WTC11 (cell line): ENCODE measurements at regions not wholly inside any gene's neighbourhood (a gene's known extent, or its start where the extent isn't known, plus 50 kb on each side); places are given as distances from the start of the nearest gene placed in this dataset.
A peak's percentile ranks its signal among the peaks of the same experiment; 100 is the strongest.

ENCODE experiments used
- ATAC-seq: fragments of 200-7000 bp; cut with Tn5 transposase; 2 replicates; pipeline ENCODE4 v1.10.0; 2021; ENCODE audit warnings: mild to moderate bottlenecking, moderate library complexity
- CTCF ChIA-PET: fragments of 300-600 bp; sonication (Branson Sonifier 250); formaldehyde crosslinking; loops from one replicate; lab custom pipeline; 2021; ENCODE audit warnings: antibody characterized with exemption; lab: Charles Lee
- POLR2A ChIA-PET: fragments of 350-600 bp; sonication (Branson Sonifier 250); formaldehyde crosslinking; loops from one replicate; lab custom pipeline; 2021; ENCODE audit warnings: antibody characterized with exemption; lab: Charles Lee
- DNase-seq: peaks from one replicate; pipeline ENCODE4 v3.0.0; 2021; ENCODE audit warnings: low spot score
- H3K27ac Mint-ChIP-seq: 2 replicates; pipeline ENCODE4 v1.8.0; 2021; ENCODE audit warnings: mixed read lengths
- H3K27me3 Mint-ChIP-seq: 2 replicates; pipeline ENCODE4 v1.8.0; 2021; ENCODE audit warnings: low read depth, mild to moderate bottlenecking, moderate library complexity, mixed read lengths
- H3K36me3 Mint-ChIP-seq: 2 replicates; pipeline ENCODE4 v1.8.0; 2021; ENCODE audit warnings: mixed read lengths
- H3K4me1 Mint-ChIP-seq: 2 replicates; pipeline ENCODE4 v1.8.0; 2022; ENCODE audit warnings: mixed read lengths
- H3K4me3 Mint-ChIP-seq: 2 replicates; pipeline ENCODE4 v1.8.0; 2021; ENCODE audit warnings: mild to moderate bottlenecking, moderate library complexity, mixed read lengths
- H3K9me3 Mint-ChIP-seq: 2 replicates; pipeline ENCODE4 v1.8.0; 2021; ENCODE audit warnings: mixed read lengths
- E2F1 ChIP-seq: sonication (generic); formaldehyde crosslinking; IDR thresholded peaks from 2 replicates; pipeline ENCODE4 v1.8.0; 2022; ENCODE audit warnings: mild to moderate bottlenecking, missing genetic modification reagents
- EMX1 ChIP-seq: fragments of 250-450 bp; sonication (Bioruptor Pico); IDR thresholded peaks from 2 replicates; pipeline ENCODE4 v1.8.0; 2021; ENCODE audit warnings: mild to moderate bottlenecking
- GABPB1 ChIP-seq: sonication (generic); formaldehyde crosslinking; IDR thresholded peaks from 2 replicates; pipeline ENCODE4 v1.8.1; 2023; ENCODE audit warnings: mild to moderate bottlenecking, missing genetic modification reagents
- IRF2 ChIP-seq: sonication (generic); formaldehyde crosslinking; IDR thresholded peaks from 2 replicates; pipeline ENCODE4 v1.8.0; 2022; ENCODE audit warnings: low read depth, missing genetic modification reagents, borderline replicate concordance
- JUN ChIP-seq: sonication (generic); formaldehyde crosslinking; IDR thresholded peaks from 2 replicates; pipeline ENCODE4 v1.8.0; 2023; ENCODE audit warnings: mild to moderate bottlenecking, missing genetic modification reagents
- KAT7 ChIP-seq: sonication (generic); formaldehyde crosslinking; IDR thresholded peaks from 2 replicates; pipeline ENCODE4 v1.8.1; 2023; ENCODE audit warnings: missing genetic modification reagents, mild to moderate bottlenecking, borderline replicate concordance
- NFE2L1 ChIP-seq: sonication (generic); formaldehyde crosslinking; IDR thresholded peaks from 2 replicates; pipeline ENCODE4 v1.8.1; 2023; ENCODE audit warnings: missing genetic modification reagents
- SP1 ChIP-seq: sonication (generic); formaldehyde crosslinking; conservative IDR thresholded peaks from 2 replicates; pipeline ENCODE4 v1.8.1; 2022; ENCODE audit warnings: missing genetic modification reagents
- ZNF423 ChIP-seq: fragments of 250-450 bp; sonication (Bioruptor Pico); IDR thresholded peaks from 2 replicates; pipeline ENCODE4 v2.1.2; 2022; ENCODE audit warnings: mild to moderate bottlenecking, moderate library complexity
- TF ChIP-seq, protein P1 (sequence below): sonication (generic); formaldehyde crosslinking; IDR thresholded peaks from 2 replicates; pipeline ENCODE4 v1.8.0; 2022; ENCODE audit warnings: missing genetic modification reagents
- TF ChIP-seq, protein P2 (sequence below): sonication (generic); formaldehyde crosslinking; IDR thresholded peaks from 2 replicates; pipeline ENCODE4 v1.8.0; 2022; ENCODE audit warnings: mild to moderate bottlenecking, missing genetic modification reagents
- TF ChIP-seq, protein P3 (sequence below): fragments of 250-450 bp; sonication (Bioruptor Pico); IDR thresholded peaks from 2 replicates; pipeline ENCODE4 v1.9.0; 2021; ENCODE audit warnings: mild to moderate bottlenecking, borderline replicate concordance

GRCh38 chr13:51518827-51519226 is 65.4 kb upstream of the WDFY2 start:
- ChIA-PET POLR2A (no interaction called here), CTCF (no interaction called here)
- no peak overlapping the region for H3K4me3 Mint-ChIP-seq
- TF ChIP-seq ZNF423 (CRISPR knock-in tag) (no peak), KAT7 (CRISPR knock-in tag) (no peak), SP1 (CRISPR knock-in tag) (no peak), JUN (CRISPR knock-in tag) (no peak), E2F1 (no peak), EMX1 (CRISPR knock-in tag) (no peak), IRF2 (CRISPR knock-in tag) (no peak)
- TF ChIP-seq, protein P1, sequence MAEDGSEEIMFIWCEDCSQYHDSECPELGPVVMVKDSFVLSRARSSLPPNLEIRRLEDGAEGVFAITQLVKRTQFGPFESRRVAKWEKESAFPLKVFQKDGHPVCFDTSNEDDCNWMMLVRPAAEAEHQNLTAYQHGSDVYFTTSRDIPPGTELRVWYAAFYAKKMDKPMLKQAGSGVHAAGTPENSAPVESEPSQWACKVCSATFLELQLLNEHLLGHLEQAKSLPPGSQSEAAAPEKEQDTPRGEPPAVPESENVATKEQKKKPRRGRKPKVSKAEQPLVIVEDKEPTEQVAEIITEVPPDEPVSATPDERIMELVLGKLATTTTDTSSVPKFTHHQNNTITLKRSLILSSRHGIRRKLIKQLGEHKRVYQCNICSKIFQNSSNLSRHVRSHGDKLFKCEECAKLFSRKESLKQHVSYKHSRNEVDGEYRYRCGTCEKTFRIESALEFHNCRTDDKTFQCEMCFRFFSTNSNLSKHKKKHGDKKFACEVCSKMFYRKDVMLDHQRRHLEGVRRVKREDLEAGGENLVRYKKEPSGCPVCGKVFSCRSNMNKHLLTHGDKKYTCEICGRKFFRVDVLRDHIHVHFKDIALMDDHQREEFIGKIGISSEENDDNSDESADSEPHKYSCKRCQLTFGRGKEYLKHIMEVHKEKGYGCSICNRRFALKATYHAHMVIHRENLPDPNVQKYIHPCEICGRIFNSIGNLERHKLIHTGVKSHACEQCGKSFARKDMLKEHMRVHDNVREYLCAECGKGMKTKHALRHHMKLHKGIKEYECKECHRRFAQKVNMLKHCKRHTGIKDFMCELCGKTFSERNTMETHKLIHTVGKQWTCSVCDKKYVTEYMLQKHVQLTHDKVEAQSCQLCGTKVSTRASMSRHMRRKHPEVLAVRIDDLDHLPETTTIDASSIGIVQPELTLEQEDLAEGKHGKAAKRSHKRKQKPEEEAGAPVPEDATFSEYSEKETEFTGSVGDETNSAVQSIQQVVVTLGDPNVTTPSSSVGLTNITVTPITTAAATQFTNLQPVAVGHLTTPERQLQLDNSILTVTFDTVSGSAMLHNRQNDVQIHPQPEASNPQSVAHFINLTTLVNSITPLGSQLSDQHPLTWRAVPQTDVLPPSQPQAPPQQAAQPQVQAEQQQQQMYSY (CRISPR knock-in tag) = no peak
- TF ChIP-seq, protein P2, sequence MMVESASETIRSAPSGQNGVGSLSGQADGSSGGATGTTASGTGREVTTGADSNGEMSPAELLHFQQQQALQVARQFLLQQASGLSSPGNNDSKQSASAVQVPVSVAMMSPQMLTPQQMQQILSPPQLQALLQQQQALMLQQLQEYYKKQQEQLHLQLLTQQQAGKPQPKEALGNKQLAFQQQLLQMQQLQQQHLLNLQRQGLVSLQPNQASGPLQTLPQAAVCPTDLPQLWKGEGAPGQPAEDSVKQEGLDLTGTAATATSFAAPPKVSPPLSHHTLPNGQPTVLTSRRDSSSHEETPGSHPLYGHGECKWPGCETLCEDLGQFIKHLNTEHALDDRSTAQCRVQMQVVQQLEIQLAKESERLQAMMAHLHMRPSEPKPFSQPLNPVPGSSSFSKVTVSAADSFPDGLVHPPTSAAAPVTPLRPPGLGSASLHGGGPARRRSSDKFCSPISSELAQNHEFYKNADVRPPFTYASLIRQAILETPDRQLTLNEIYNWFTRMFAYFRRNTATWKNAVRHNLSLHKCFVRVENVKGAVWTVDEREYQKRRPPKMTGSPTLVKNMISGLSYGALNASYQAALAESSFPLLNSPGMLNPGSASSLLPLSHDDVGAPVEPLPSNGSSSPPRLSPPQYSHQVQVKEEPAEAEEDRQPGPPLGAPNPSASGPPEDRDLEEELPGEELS = no peak
- TF ChIP-seq, protein P3, sequence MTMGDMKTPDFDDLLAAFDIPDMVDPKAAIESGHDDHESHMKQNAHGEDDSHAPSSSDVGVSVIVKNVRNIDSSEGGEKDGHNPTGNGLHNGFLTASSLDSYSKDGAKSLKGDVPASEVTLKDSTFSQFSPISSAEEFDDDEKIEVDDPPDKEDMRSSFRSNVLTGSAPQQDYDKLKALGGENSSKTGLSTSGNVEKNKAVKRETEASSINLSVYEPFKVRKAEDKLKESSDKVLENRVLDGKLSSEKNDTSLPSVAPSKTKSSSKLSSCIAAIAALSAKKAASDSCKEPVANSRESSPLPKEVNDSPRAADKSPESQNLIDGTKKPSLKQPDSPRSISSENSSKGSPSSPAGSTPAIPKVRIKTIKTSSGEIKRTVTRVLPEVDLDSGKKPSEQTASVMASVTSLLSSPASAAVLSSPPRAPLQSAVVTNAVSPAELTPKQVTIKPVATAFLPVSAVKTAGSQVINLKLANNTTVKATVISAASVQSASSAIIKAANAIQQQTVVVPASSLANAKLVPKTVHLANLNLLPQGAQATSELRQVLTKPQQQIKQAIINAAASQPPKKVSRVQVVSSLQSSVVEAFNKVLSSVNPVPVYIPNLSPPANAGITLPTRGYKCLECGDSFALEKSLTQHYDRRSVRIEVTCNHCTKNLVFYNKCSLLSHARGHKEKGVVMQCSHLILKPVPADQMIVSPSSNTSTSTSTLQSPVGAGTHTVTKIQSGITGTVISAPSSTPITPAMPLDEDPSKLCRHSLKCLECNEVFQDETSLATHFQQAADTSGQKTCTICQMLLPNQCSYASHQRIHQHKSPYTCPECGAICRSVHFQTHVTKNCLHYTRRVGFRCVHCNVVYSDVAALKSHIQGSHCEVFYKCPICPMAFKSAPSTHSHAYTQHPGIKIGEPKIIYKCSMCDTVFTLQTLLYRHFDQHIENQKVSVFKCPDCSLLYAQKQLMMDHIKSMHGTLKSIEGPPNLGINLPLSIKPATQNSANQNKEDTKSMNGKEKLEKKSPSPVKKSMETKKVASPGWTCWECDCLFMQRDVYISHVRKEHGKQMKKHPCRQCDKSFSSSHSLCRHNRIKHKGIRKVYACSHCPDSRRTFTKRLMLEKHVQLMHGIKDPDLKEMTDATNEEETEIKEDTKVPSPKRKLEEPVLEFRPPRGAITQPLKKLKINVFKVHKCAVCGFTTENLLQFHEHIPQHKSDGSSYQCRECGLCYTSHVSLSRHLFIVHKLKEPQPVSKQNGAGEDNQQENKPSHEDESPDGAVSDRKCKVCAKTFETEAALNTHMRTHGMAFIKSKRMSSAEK (CRISPR knock-in tag) = no peak
- H3K4me1 Mint-ChIP-seq = no peaks in the 10 kb centered on the region
- no peak for ATAC-seq
- H3K36me3 Mint-ChIP-seq = peaks cover 9% of the 10 kb centered on the region
- peaks cover 27% of the 10 kb centered on the region for H3K9me3 Mint-ChIP-seq
- H3K27me3 Mint-ChIP-seq = peaks cover 9% of the 10 kb centered on the region; the same call in 1 of the 2 replicates
- DNase-seq = no peak
- no peak overlapping the region for H3K27ac Mint-ChIP-seq

DNA sequence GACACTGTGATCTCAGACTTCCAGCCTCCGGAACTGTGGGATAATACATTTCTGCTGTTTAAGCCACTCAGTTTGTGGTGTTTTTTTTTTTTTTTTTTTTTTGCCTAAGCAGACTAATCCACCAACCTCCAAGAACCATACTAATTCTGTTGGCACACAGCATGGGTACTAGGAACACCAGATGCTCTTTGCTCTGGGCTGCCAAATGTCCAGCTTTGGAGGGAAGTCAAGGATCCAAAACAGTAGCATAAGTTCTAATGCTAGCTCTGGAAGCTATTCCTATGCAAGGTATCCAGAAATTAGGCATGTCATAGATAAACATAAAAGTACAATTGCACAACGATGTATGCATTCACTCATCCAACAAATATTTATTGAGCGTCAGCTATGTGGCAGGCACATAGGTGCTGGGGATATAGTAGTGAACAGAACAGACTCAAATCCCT is 64.5 kb upstream of the WDFY2 start:
- peak; percentile 58; the same call in 1 of the 2 replicates for TF ChIP-seq GABPB1
- no peak for TF ChIP-seq NFE2L1 (CRISPR knock-in tag)
- peaks cover 9% of the 10 kb centered on the region for H3K36me3 Mint-ChIP-seq
- peaks cover 19% of the 10 kb centered on the region for H3K9me3 Mint-ChIP-seq
- ATAC-seq = no peak
- ChIA-PET POLR2A (interaction anchor here (1.3 kb wide), 1 partner anchor 67 kb away, joined by 3 read pairs; the partner anchor contains the start of gene INTS6), CTCF (no interaction called here)
- no peak overlapping the region for H3K4me3 Mint-ChIP-seq
- H3K27me3 Mint-ChIP-seq = 0 out of 2 replicates have a peak, but pooled peaks cover 4% of the 10 kb centered on the region
- DNase-seq = no peak
- no peaks in the 10 kb centered on the region for H3K4me1 Mint-ChIP-seq
- no peak overlapping the region for H3K27ac Mint-ChIP-seq
